GM19467 (cell line): ENCODE measurements at regions not wholly inside any gene's neighbourhood (a gene's known extent, or its start where the extent isn't known, plus 50 kb on each side); places are given as distances from the start of the nearest gene placed in this dataset.

ENCODE experiments used
- ATAC-seq: cut with Tn5 transposase; IDR thresholded peaks from one replicate; pipeline ENCODE4 v1.9.1; 2021; ENCODE audit warnings: mild to moderate bottlenecking, moderate library complexity; ENCODE audit not compliant: unreplicated experiment

DNA sequence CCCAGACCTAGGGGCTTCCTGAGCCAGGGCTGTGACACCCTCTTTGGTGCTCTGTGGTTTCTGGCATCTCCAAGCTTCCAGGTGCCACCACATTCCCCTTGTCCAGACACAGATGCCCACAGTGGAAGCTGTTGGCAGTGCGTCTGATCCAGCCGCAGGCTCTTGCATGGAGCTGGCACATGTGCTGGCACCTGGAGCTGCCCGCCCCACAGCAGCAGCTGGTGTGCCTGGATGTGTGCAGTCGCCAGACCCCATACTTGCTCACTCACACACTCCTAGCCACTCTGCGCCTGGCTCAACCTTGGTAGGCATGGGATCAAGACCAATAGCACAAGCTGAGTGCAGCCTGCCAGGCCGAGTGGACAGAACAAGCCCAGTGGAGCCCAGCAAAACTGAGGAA, 106.5 kb downstream of the LYZL1 start:
- no peak for ATAC-seq

DNA sequence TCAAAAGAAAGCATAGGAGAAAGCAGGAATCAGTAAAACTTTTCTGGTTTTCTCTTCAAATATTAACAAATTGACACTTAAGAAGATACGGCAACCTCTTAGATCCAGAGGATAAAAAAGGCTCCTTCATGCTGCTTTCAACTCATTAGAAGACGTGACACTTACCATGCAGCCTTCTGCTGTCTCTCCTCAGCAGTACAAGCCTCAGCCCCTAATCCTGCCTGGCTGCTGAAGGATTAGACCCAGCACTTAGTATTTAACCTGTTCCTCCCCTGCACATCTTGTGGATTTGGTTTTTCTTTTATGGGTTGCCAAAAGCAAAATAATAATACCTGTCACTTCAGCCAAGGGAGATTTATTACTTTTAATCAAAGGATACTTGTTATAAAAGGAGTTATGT, 108.4 kb downstream of the LYZL1 start:
- ATAC-seq, result no peak

DNA sequence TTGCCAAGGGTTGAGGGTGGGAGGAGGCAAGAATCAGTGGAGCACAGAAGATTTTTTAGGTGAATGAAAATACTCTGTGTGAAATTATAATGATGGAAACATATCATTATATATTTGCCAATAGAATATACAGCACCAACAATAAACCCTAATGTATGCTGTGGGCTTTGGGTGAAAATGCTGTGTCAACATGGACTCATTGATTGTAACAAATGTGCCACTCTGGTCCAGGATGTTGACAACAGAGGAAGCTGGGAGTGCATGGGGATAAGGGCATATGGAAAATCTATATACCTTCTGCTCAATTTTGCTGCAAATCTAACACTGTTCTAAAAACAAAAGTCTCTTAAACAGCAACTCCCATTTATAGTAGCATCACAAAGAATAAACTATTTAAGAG, 114.3 kb downstream of the LYZL1 start:
- ATAC-seq, result no peak

DNA sequence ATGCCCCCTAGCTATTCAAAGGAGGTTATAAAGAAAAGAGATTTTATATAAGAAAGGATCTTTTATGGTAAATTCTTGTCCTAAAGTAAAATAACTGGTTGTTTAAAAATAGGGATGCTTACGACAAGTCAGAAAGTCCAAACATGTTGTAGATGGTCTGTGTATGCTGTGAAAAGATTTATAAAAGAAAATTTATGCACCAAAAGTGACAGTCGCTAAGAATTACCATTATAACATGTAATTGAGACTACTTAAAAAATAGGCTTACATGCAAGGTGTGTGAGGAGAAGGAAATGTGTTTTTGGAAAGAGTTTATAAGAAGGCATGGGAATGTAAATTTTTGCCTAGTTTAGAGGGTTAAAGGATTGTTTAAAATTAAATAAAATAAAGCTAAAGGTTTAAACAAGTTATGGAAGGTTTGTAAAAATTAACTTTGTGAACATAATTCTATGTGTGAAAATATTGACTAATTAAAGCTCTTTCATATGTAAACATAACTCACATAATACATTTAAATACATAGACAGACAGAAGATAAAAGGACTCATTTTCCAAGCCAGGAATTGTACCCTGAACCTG, 118.5 kb downstream of the LYZL1 start:
- no peak for ATAC-seq
